ENCODE measurements at regions not wholly inside any gene's neighbourhood (a gene's known extent, or its start where the extent isn't known, plus 50 kb on each side); places are given as distances from the start of the nearest gene placed in this dataset.
"Not testable (repeated sequence)": the region's sequence is repeated elsewhere in the genome, so short reads cannot be mapped to it uniquely, and the experiment has no call there.

DNA sequence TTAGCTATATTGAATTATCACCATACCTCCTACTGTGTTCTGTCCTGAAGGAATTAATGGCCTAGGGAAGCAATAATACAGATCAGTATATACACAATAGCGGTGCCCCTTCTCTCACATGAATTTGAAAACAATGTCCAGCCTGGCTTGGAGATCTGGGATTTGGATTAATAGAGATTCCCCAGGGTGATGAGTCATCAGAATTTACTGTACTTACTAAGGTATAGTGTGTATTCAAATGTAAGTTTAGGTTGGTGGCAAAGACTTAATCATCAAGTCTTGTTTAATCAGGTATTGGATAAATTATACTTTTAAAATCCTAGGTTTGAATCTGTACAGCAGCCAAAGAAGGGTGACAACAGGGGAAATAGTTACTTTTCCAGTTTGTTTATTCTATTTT, 121.5 kb downstream of the FEM1C start:
- Histone ChIP-seq H3K79me2 (ENCODE audit: control insufficient read depth, insufficient read depth, low read length) (no peaks in the 10 kb centered on the region), H3K27ac (ENCODE audit: control insufficient read depth, insufficient read depth) (no peak overlapping the region), H3K9me3 (replicated peaks; ENCODE audit: control insufficient read depth, insufficient read depth, low read length) (no peaks in the 10 kb centered on the region), H3K36me3 (ENCODE audit: control insufficient read depth in 2 of 2, insufficient read depth in 2 of 2, low read length in 1 of 2) (no peaks in the 10 kb centered on the region), H3K9ac (ENCODE audit: control insufficient read depth, insufficient read depth, low read length) (no peak overlapping the region), H3K4me1 (ENCODE audit: control insufficient read depth, insufficient read depth, low read length) (no peaks in the 10 kb centered on the region), H4K20me1 (ENCODE audit: control insufficient read depth, insufficient read depth) (no peaks in the 10 kb centered on the region), H3K27me3 (replicated peaks in 1 of 2; ENCODE audit: control insufficient read depth in 2 of 2, insufficient read depth in 2 of 2, low read length in 1 of 2) (no peaks in the 10 kb centered on the region), H2AFZ (ENCODE audit: control insufficient read depth, low read depth, low read length) (no peak overlapping the region), H3K4me2 (ENCODE audit: control insufficient read depth, insufficient read depth) (no peak overlapping the region), H3K4me3 (no peak overlapping the region)
- in situ Hi-C loops (cut with MboI) (no loop called here), intact Hi-C loops (cut with micrococcal nuclease; ENCODE audit: unreplicated experiment) (no loop called here)
- ATAC-seq (no peak), FAIRE-seq (no peak), DNase-seq (ENCODE audit: low read depth, low spot score) (no peak)
- WGBS (ENCODE audit: insufficient coverage, insufficient replicate concordance, low lambda C conversion rate, missing lambda C conversion rate) = 50% methylated on average over 1 of the region's 1 CpG
- SMC1A ChIA-PET (ENCODE audit: uncharacterized antibody, unreplicated experiment) = interaction anchor here (0.7 kb wide), 1 partner anchor 39 kb away, joined by 4 read pairs; no protein-coding TSS in a partner anchor
- TF ChIP-seq CBFB (IDR thresholded peaks at IDR 0.05; ENCODE audit: low read depth) = no peak
- TF ChIP-seq ASH2L (IDR thresholded peaks at IDR 0.05; ENCODE audit: borderline replicate concordance, low read depth) = no peak
- no peak for TF ChIP-seq FOXK2 (IDR thresholded peaks at IDR 0.05)
- no peak for TF ChIP-seq SIX5 (IDR thresholded peaks at IDR 0.05; ENCODE audit: low read depth, low read length, severe bottlenecking)
- no peak for TF ChIP-seq YY1 (IDR thresholded peaks at IDR 0.05; ENCODE audit: low read depth, low read length)
- no peak for TF ChIP-seq CREB1 (IDR thresholded peaks at IDR 0.05; ENCODE audit: low read depth)
- CTCF ChIA-PET = interaction anchor here (1.2 kb wide), 1 partner anchor 11 kb away, joined by 3 read pairs; no protein-coding TSS in a partner anchor
- RAD21 ChIA-PET (ENCODE audit: unreplicated experiment) = no interaction called here
- no TSS peak for BruUV-seq (replicated peaks)
- POLR2A ChIA-PET = interaction anchor here (0.6 kb wide), 1 partner anchor 7 kb away, joined by 4 read pairs; no protein-coding TSS in a partner anchor

DNA sequence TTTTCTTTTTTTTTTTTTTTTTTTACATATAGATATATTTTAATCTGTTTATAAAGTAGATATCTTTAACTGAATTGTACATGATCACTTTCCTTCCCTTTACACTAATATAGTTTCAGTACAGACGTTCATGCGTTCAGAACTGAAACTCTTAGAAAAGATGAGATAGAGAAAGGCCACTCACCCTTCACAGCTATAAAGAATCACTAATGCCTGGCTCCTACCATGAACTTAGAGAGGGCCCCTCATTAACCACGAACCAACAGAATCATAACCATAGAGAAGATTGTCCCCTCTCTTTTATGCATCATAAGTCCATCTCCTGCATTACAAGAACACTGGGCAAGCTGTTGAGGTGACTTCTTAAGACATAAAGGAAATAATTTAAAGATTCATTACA, 123.8 kb downstream of the FEM1C start:
- H3K36me3 ChIP-seq (ENCODE audit: control insufficient read depth in 2 of 2, insufficient read depth in 2 of 2, low read length in 1 of 2); H2AFZ ChIP-seq (ENCODE audit: control insufficient read depth, low read depth, low read length); H4K20me1 ChIP-seq (ENCODE audit: control insufficient read depth, insufficient read depth); H3K9ac ChIP-seq (ENCODE audit: control insufficient read depth, insufficient read depth, low read length); H3K4me1 ChIP-seq (ENCODE audit: control insufficient read depth, insufficient read depth, low read length); H3K27me3 ChIP-seq (replicated peaks in 1 of 2; ENCODE audit: control insufficient read depth in 2 of 2, insufficient read depth in 2 of 2, low read length in 1 of 2); in situ Hi-C loops (cut with MboI); H3K9me3 ChIP-seq (replicated peaks; ENCODE audit: control insufficient read depth, insufficient read depth, low read length); H3K4me3 ChIP-seq; intact Hi-C loops (cut with micrococcal nuclease; ENCODE audit: unreplicated experiment); CTCF ChIA-PET; DNase-seq (ENCODE audit: low read depth, low spot score); H3K79me2 ChIP-seq (ENCODE audit: control insufficient read depth, insufficient read depth, low read length); H3K27ac ChIP-seq (ENCODE audit: control insufficient read depth, insufficient read depth); H3K4me2 ChIP-seq (ENCODE audit: control insufficient read depth, insufficient read depth); BruUV-seq (replicated peaks): not testable (repeated sequence)
- ChIA-PET POLR2A (interaction anchor here (0.9 kb wide), 2 partner anchors 11 to 108 kb away, joined by 3 to 5 read pairs; no protein-coding TSS in a partner anchor), SMC1A (ENCODE audit: uncharacterized antibody, unreplicated experiment) (interaction anchor here (0.7 to 1.3 kb wide), 4 partner anchors 9 to 65 kb away, joined by 4 to 6 read pairs (median 4); no protein-coding TSS in a partner anchor), RAD21 (ENCODE audit: unreplicated experiment) (interaction anchor here (1.0 to 1.1 kb wide), 2 partner anchors 14 to 40 kb away, joined by 3 to 4 read pairs; no protein-coding TSS in a partner anchor)
- peak; percentile 80 for ATAC-seq
- no CpG with 5 or more reads among the region's 3 CpGs for WGBS (ENCODE audit: insufficient coverage, insufficient replicate concordance, low lambda C conversion rate, missing lambda C conversion rate)
- FAIRE-seq = peak; percentile 69

All from GM12878 (cell line).